IMR-90 (cell line): ENCODE measurements at regions not wholly inside any gene's neighbourhood (a gene's known extent, or its start where the extent isn't known, plus 50 kb on each side); places are given as distances from the start of the nearest gene placed in this dataset.

Experiments
- ATAC-seq: fragments of 200-7000 bp; cut with Tn5 transposase; 2 replicates; pipeline ENCODE4 v1.9.1; 2020; ENCODE audit warnings: low read depth, mild to moderate bottlenecking, moderate library complexity
- BruUV-seq: library from RNA; stranded (reverse); fragments of 400-500 nt; replicated peaks from 2 replicates; lab custom pipeline; 2021; lab: Mats Ljungman, UMichigan
- CTCF ChIA-PET: fragments of 300-600 bp; formaldehyde crosslinking; extraction: SDS; loops from one replicate; lab custom pipeline; 2021; ENCODE audit warnings: antibody characterized with exemption; lab: Yijun Ruan, JAX
- POLR2A ChIA-PET: fragments of 300-600 bp; sonication (Branson Sonifier 250); formaldehyde crosslinking; loops from one replicate; lab custom pipeline; 2022; ENCODE audit warnings: antibody characterized with exemption; ENCODE audit not compliant: unreplicated experiment; lab: Charles Lee
- DNase-seq: peaks from one replicate; pipeline ENCODE4 v3.0.0; 2013
- H2AFZ ChIP-seq: replicated peaks from 2 replicates; pipeline ENCODE3; 2013; ENCODE audit warnings: low read length, mild to moderate bottlenecking; ENCODE audit not compliant: poor library complexity
- H2AK5ac ChIP-seq: 2 replicates; pipeline ENCODE4 v1.6.1; 2013; ENCODE audit warnings: low read depth, low read length, inconsistent platforms
- H2AK9ac ChIP-seq: replicated peaks from 2 replicates; pipeline ENCODE3; 2013; ENCODE audit warnings: mild to moderate bottlenecking, low read depth, low read length, moderate library complexity; ENCODE audit not compliant: poor library complexity
- H2BK120ac ChIP-seq: 2 replicates; pipeline ENCODE4 v1.6.1; 2013; ENCODE audit warnings: low read depth, low read length, inconsistent platforms
- H2BK15ac ChIP-seq: 3 replicates; pipeline ENCODE4 v1.6.1; 2013; ENCODE audit warnings: low read depth, low read length, inconsistent platforms
- H2BK20ac ChIP-seq: 2 replicates; pipeline ENCODE4 v1.6.1; 2013; ENCODE audit warnings: low read depth, mild to moderate bottlenecking, inconsistent platforms, low read length, moderate library complexity
- H2BK5ac ChIP-seq: 2 replicates; pipeline ENCODE4 v1.6.1; 2013; ENCODE audit warnings: mild to moderate bottlenecking, low read depth, low read length, inconsistent platforms; ENCODE audit not compliant: poor library complexity, severe bottlenecking
- H3K14ac ChIP-seq: replicated peaks from 2 replicates; pipeline ENCODE4 v1.6.1; 2013; ENCODE audit warnings: low read depth, low read length, inconsistent platforms
- H3K18ac ChIP-seq: 2 replicates; pipeline ENCODE4 v1.6.1; 2013; ENCODE audit warnings: low read depth, low read length, control low read depth
- H3K23ac ChIP-seq: 2 replicates; pipeline ENCODE4 v1.6.1; 2013; ENCODE audit warnings: low read depth, low read length, inconsistent platforms
- H3K27ac ChIP-seq: 2 replicates; pipeline ENCODE4 v1.5.1; 2013; ENCODE audit warnings: mild to moderate bottlenecking, control low read depth, low read length; ENCODE audit not compliant: insufficient read depth
- H3K27me3 ChIP-seq: 2 replicates; pipeline ENCODE4 v1.6.1; 2013; ENCODE audit warnings: low read length; ENCODE audit not compliant: control insufficient read depth, insufficient read depth
- H3K36me3 ChIP-seq: 2 replicates; pipeline ENCODE4 v1.6.1; 2013; ENCODE audit warnings: low read length, mixed read lengths; ENCODE audit not compliant: control insufficient read depth, insufficient read depth
- H3K4ac ChIP-seq: 2 replicates; pipeline ENCODE4 v1.6.1; 2013; ENCODE audit warnings: low read depth, low read length, inconsistent platforms
- H3K4me1 ChIP-seq: 2 replicates; pipeline ENCODE4 v1.6.1; 2013; ENCODE audit warnings: low read length, mixed read lengths; ENCODE audit not compliant: control insufficient read depth, insufficient read depth
- H3K4me2 ChIP-seq: 2 replicates; pipeline ENCODE4 v1.6.1; 2013; ENCODE audit warnings: low read depth, mild to moderate bottlenecking, control low read depth, low read length, moderate library complexity
- H3K4me3 ChIP-seq: 2 replicates; pipeline ENCODE4 v1.5.1; 2013; ENCODE audit warnings: low read depth, mild to moderate bottlenecking, control low read depth, low read length, moderate library complexity; ENCODE audit not compliant: insufficient read depth
- H3K56ac ChIP-seq: 2 replicates; pipeline ENCODE4 v1.6.1; 2013; ENCODE audit warnings: low read length, inconsistent platforms; ENCODE audit not compliant: insufficient read depth; ENCODE audit errors: extremely low read depth
- H3K79me1 ChIP-seq, 2 experiments: 2 replicates each; pipeline ENCODE4 v1.6.1; 2013; ENCODE audit warnings: low read length in 2 of 2, inconsistent platforms in 1 of 2, low read depth in 1 of 2
- H3K9ac ChIP-seq: 2 replicates; pipeline ENCODE4 v1.6.1; 2013; ENCODE audit warnings: low read depth, low read length, control low read depth
- H3K9me1 ChIP-seq: 2 replicates; pipeline ENCODE4 v1.6.1; 2013; ENCODE audit warnings: low read length, inconsistent platforms; ENCODE audit not compliant: insufficient read depth
- H3K9me3 ChIP-seq: 2 replicates; pipeline ENCODE4 v1.6.1; 2013; ENCODE audit warnings: low read length; ENCODE audit not compliant: control insufficient read depth, insufficient read depth
- H4K20me1 ChIP-seq: 2 replicates; pipeline ENCODE4 v1.6.1; 2013; ENCODE audit warnings: low read length, inconsistent platforms; ENCODE audit not compliant: insufficient read depth
- H4K5ac ChIP-seq: 2 replicates; pipeline ENCODE4 v1.6.1; 2013; ENCODE audit warnings: mild to moderate bottlenecking, low read depth, low read length, control low read depth
- H4K8ac ChIP-seq, 2 experiments: 2 replicates each; pipeline ENCODE4 v1.6.1; 2013; ENCODE audit warnings: low read depth in 2 of 2, low read length in 2 of 2, control low read depth in 1 of 2, inconsistent platforms in 1 of 2
- H4K91ac ChIP-seq: 2 replicates; pipeline ENCODE4 v1.6.1; 2013; ENCODE audit warnings: low read depth, low read length, inconsistent platforms; ENCODE audit not compliant: insufficient read depth
- BHLHE40 ChIP-seq: fragments of 150-350 bp; IDR thresholded peaks from 2 replicates; pipeline ENCODE4 v1.6.1; 2016; ENCODE audit warnings: mild to moderate bottlenecking, low read depth, low read length
- CEBPB ChIP-seq: IDR thresholded peaks from 2 replicates; pipeline ENCODE4 v1.6.1; 2012; ENCODE audit warnings: low read depth, low read length, improper control_type of control experiment
- CHD1 ChIP-seq: IDR thresholded peaks from 2 replicates; pipeline ENCODE4 v1.6.1; 2012; ENCODE audit warnings: low read depth, low read length, improper control_type of control experiment
- FOS ChIP-seq: fragments of 150-350 bp; IDR thresholded peaks from 2 replicates; pipeline ENCODE4 v1.6.1; 2016; ENCODE audit warnings: low read depth, low read length
- MAFK ChIP-seq: IDR thresholded peaks from 2 replicates; pipeline ENCODE4 v1.6.1; 2012; ENCODE audit warnings: low read depth, low read length, improper control_type of control experiment
- MAZ ChIP-seq: IDR thresholded peaks from 2 replicates; pipeline ENCODE4 v1.6.1; 2012; ENCODE audit warnings: low read depth, mild to moderate bottlenecking, low read length, improper control_type of control experiment, moderate library complexity, borderline replicate concordance
- MXI1 ChIP-seq: IDR thresholded peaks from 2 replicates; pipeline ENCODE4 v1.6.1; 2012; ENCODE audit warnings: low read depth, mild to moderate bottlenecking, low read length, moderate library complexity, borderline replicate concordance
- NFE2L2 ChIP-seq: fragments of 150-350 bp; IDR thresholded peaks from 2 replicates; pipeline ENCODE4 v1.6.1; 2016; ENCODE audit warnings: low read depth, mild to moderate bottlenecking, low read length
- POLR2A ChIP-seq: IDR thresholded peaks from 2 replicates; pipeline ENCODE4 v1.6.1; 2012; ENCODE audit warnings: mild to moderate bottlenecking, low read depth, low read length
- RAD21 ChIP-seq: IDR thresholded peaks from 2 replicates; pipeline ENCODE4 v1.6.1; 2012; ENCODE audit warnings: low read length, improper control_type of control experiment
- RCOR1 ChIP-seq: IDR thresholded peaks from 2 replicates; pipeline ENCODE4 v1.6.1; 2012; ENCODE audit warnings: mild to moderate bottlenecking, low read length, improper control_type of control experiment; ENCODE audit not compliant: insufficient replicate concordance
- RFX5 ChIP-seq: IDR thresholded peaks from 2 replicates; pipeline ENCODE4 v1.8.0; 2012; ENCODE audit warnings: low read depth, mild to moderate bottlenecking, low read length, moderate library complexity
- SMC3 ChIP-seq: fragments of 150-350 bp; IDR thresholded peaks from 2 replicates; pipeline ENCODE4 v1.6.1; 2016; ENCODE audit warnings: low read depth, mild to moderate bottlenecking, antibody characterized with exemption, low read length, moderate library complexity
- WGBS, 2 experiments: methylation state at CpG; one replicate each; pipeline versions ENCODE4 v1.1.5 to v1.1.7; 2013; ENCODE audit warnings: missing lambda C conversion rate in 2 of 2; ENCODE audit not compliant: insufficient read length in 1 of 2; ENCODE audit errors: extremely low coverage in 2 of 2; 5-methylcytosine and 5-hydroxymethylcytosine counted together
- dilution Hi-C: fragments of 300-500 bp; cut with HindIII; formaldehyde crosslinking; loops from one replicate; pipeline ENCODE4 v1.14.3; 2018; ENCODE audit warnings: low sequenced_read_pairs; ENCODE audit not compliant: unreplicated experiment
- in situ Hi-C: fragments of 300-500 bp; cut with MboI; formaldehyde crosslinking; loops from 3 replicates; pipeline ENCODE4 v1.14.3; 2019; ENCODE audit warnings: low sequenced_read_pairs, inconsistent platforms, mixed read lengths
- intact Hi-C: fragments of 100-400 bp; cut with micrococcal nuclease; formaldehyde crosslinking; loops from 2 replicates; pipeline ENCODE4 v1.10.0; 2022
- TF ChIP-seq, protein P1 (sequence below): fragments of 150-350 bp; IDR thresholded peaks from 2 replicates; pipeline ENCODE4 v1.6.1; 2017; ENCODE audit warnings: mild to moderate bottlenecking, antibody characterized with exemption, low read length, low read depth
- TF ChIP-seq, protein P2 (sequence below): fragments of 150-350 bp; IDR thresholded peaks from 2 replicates; pipeline ENCODE4 v1.6.1; 2016; ENCODE audit warnings: low read depth, mild to moderate bottlenecking, low read length, moderate library complexity, borderline replicate concordance
- TF ChIP-seq, protein P3 (sequence below): conservative IDR thresholded peaks from 2 replicates; pipeline ENCODE4 v1.5.1; 2012; ENCODE audit warnings: mild to moderate bottlenecking, low read depth, low read length, improper control_type of control experiment

DNA sequence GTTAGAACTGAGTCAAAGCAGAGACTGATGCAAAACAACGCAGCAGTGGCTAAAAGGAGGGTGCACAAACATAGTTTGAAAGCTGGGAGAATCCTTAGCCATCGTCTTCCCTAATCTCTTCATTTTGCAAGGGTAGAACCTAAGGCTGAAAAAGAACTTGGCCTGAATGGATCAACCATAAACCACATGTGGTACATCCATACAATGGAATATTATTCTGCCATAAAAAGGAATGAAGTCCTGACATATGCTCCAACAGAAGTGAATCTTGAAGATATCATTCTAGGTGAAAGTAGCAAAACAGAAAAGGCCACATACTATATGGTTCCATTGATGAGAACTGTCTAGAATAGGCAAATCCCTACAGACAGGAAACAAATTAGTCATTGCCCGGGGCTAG is 330.3 kb upstream of the NPVF start:
- no TSS peak for BruUV-seq
- CTCF ChIA-PET = interaction anchor here (0.6 kb wide), 1 partner anchor 53 kb away, joined by 3 read pairs; no protein-coding TSS in a partner anchor

More for the DNA sequence above, 330.3 kb upstream of the NPVF start:
- H3K9me3 ChIP-seq = no peaks in the 10 kb centered on the region
- no peak overlapping the region for H3K56ac ChIP-seq
- no peaks in the 10 kb centered on the region for H4K20me1 ChIP-seq
- H3K23ac ChIP-seq = no peak overlapping the region
- H3K18ac ChIP-seq = no peak overlapping the region
- H3K4me2 ChIP-seq = no peak overlapping the region
- H3K14ac ChIP-seq = no peak overlapping the region
- no peak overlapping the region for H2AK5ac ChIP-seq
- H2AK9ac ChIP-seq = no peak overlapping the region
- no peaks in the 10 kb centered on the region; the same call in 1 of the 2 replicates for H3K27me3 ChIP-seq
- no peaks in the 10 kb centered on the region for H3K36me3 ChIP-seq
- H4K5ac ChIP-seq = no peak overlapping the region
- in situ Hi-C loops (no loop called here), dilution Hi-C loops (no loop called here), intact Hi-C loops (no loop called here)
- H4K91ac ChIP-seq = no peak overlapping the region
- H3K9ac ChIP-seq = no peak overlapping the region
- no peak overlapping the region for H2BK5ac ChIP-seq
- no peak overlapping the region for H2AFZ ChIP-seq
- H3K4me3 ChIP-seq = no peak overlapping the region
- no peaks in the 10 kb centered on the region for H3K79me1 ChIP-seq
- H4K8ac ChIP-seq = no peak overlapping the region
- no peak overlapping the region for H2BK120ac ChIP-seq
- no peak overlapping the region for H2BK20ac ChIP-seq
- no peak overlapping the region for H2BK15ac ChIP-seq
- ATAC-seq (no peak), DNase-seq (no peak)
- no peaks in the 10 kb centered on the region for H3K4me1 ChIP-seq
- POLR2A ChIA-PET = no interaction called here
- WGBS, 2 experiments = no CpG with 5 or more reads among the region's 3 CpGs
- no peaks in the 10 kb centered on the region; the same call in 1 of the 2 replicates for H3K9me1 ChIP-seq
- TF ChIP-seq FOS (no peak), MXI1 (no peak), RFX5 (no peak), MAZ (no peak), CHD1 (no peak), SMC3 (no peak), CEBPB (no peak), RAD21 (no peak), POLR2A (no peak), RCOR1 (no peak), NFE2L2 (no peak), MAFK (no peak), BHLHE40 (no peak)
- TF ChIP-seq, protein P1, sequence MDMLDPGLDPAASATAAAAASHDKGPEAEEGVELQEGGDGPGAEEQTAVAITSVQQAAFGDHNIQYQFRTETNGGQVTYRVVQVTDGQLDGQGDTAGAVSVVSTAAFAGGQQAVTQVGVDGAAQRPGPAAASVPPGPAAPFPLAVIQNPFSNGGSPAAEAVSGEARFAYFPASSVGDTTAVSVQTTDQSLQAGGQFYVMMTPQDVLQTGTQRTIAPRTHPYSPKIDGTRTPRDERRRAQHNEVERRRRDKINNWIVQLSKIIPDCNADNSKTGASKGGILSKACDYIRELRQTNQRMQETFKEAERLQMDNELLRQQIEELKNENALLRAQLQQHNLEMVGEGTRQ = no peak
- TF ChIP-seq, protein P2, sequence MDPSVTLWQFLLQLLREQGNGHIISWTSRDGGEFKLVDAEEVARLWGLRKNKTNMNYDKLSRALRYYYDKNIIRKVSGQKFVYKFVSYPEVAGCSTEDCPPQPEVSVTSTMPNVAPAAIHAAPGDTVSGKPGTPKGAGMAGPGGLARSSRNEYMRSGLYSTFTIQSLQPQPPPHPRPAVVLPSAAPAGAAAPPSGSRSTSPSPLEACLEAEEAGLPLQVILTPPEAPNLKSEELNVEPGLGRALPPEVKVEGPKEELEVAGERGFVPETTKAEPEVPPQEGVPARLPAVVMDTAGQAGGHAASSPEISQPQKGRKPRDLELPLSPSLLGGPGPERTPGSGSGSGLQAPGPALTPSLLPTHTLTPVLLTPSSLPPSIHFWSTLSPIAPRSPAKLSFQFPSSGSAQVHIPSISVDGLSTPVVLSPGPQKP = no peak
- TF ChIP-seq, protein P3, sequence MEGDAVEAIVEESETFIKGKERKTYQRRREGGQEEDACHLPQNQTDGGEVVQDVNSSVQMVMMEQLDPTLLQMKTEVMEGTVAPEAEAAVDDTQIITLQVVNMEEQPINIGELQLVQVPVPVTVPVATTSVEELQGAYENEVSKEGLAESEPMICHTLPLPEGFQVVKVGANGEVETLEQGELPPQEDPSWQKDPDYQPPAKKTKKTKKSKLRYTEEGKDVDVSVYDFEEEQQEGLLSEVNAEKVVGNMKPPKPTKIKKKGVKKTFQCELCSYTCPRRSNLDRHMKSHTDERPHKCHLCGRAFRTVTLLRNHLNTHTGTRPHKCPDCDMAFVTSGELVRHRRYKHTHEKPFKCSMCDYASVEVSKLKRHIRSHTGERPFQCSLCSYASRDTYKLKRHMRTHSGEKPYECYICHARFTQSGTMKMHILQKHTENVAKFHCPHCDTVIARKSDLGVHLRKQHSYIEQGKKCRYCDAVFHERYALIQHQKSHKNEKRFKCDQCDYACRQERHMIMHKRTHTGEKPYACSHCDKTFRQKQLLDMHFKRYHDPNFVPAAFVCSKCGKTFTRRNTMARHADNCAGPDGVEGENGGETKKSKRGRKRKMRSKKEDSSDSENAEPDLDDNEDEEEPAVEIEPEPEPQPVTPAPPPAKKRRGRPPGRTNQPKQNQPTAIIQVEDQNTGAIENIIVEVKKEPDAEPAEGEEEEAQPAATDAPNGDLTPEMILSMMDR = no peak
- no peak overlapping the region for H3K4ac ChIP-seq
- no peak overlapping the region for H3K27ac ChIP-seq
